SK-N-MC (cell line): ENCODE measurements at regions not wholly inside any gene's neighbourhood (a gene's known extent, or its start where the extent isn't known, plus 50 kb on each side); places are given as distances from the start of the nearest gene placed in this dataset.
"Not testable (repeated sequence)": the region's sequence is repeated elsewhere in the genome, so short reads cannot be mapped to it uniquely, and the experiment has no call there.

Source experiments
- DNase-seq: peaks from one replicate; pipeline ENCODE4 v3.0.0-alpha.2; 2011; ENCODE audit warnings: low read depth, low spot score
- H3K27ac ChIP-seq: fragments of 200-600 bp; sonication (generic); 2 replicates; pipeline ENCODE4 v1.5.1; 2016; ENCODE audit warnings: mixed run types
- H3K36me3 ChIP-seq: fragments of 200-600 bp; sonication (generic); 2 replicates; pipeline ENCODE4 v1.6.1; 2017; ENCODE audit warnings: antibody characterized with exemption, low read length, mixed read lengths; ENCODE audit not compliant: insufficient read depth
- H3K4me3 ChIP-seq: fragments of 200-600 bp; sonication (generic); 2 replicates; pipeline ENCODE4 v1.5.1; 2016
- H3K9ac ChIP-seq: fragments of 200-600 bp; sonication (generic); 2 replicates; pipeline ENCODE4 v1.8.0; 2017; ENCODE audit warnings: mixed run types, mixed read lengths; ENCODE audit not compliant: insufficient read length
- H3K9me3 ChIP-seq: fragments of 200-600 bp; sonication (generic); 2 replicates; pipeline ENCODE4 v1.6.1; 2017; ENCODE audit warnings: low read depth, mild to moderate bottlenecking, antibody characterized with exemption, low read length, moderate library complexity, mixed read lengths
- EZH2 ChIP-seq: fragments of 200-600 bp; sonication (generic); IDR thresholded peaks from one replicate; pipeline ENCODE4 v1.6.1; 2017; ENCODE audit warnings: antibody characterized with exemption
- FOXP2 ChIP-seq: optimal IDR thresholded peaks from 2 replicates; pipeline ENCODE3; 2011; ENCODE audit warnings: mild to moderate bottlenecking, moderate library complexity; ENCODE audit not compliant: insufficient read depth; ENCODE audit errors: extremely low read length, control extremely low read depth
- POLR2AphosphoS5 ChIP-seq: IDR thresholded peaks from 2 replicates; pipeline ENCODE4 v1.6.1; 2012; ENCODE audit warnings: mild to moderate bottlenecking, low read depth, low read length, borderline replicate concordance

DNA sequence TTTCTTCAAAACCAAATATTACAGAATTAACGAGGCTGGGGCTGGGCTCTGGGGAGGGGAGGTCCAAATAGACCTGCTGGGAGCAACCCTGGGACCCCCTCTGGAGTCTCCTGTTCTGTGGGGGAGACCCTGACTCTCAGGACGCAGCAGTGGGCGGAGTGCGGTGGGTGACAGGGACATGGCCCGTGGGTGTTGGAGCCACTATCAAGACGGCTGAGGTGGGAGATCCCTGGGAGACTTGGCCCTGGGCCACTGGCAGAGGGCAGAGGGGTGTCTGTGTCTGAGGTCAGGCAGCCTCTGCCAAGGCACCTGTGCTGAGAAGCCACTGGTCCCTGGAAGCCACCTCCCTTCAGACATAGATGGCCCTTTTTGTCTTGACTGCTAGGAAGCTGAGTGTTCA, 79.5 kb upstream of the CTDP1 start:
- no peak overlapping the region for H3K27ac ChIP-seq
- no peaks in the 10 kb centered on the region for H3K36me3 ChIP-seq
- H3K9ac ChIP-seq = no peak overlapping the region
- TF ChIP-seq POLR2AphosphoS5 = no peak
- no peak for TF ChIP-seq FOXP2
- no peak for TF ChIP-seq EZH2
- no peaks in the 10 kb centered on the region for H3K9me3 ChIP-seq
- DNase-seq = no peak
- no peak overlapping the region for H3K4me3 ChIP-seq

DNA sequence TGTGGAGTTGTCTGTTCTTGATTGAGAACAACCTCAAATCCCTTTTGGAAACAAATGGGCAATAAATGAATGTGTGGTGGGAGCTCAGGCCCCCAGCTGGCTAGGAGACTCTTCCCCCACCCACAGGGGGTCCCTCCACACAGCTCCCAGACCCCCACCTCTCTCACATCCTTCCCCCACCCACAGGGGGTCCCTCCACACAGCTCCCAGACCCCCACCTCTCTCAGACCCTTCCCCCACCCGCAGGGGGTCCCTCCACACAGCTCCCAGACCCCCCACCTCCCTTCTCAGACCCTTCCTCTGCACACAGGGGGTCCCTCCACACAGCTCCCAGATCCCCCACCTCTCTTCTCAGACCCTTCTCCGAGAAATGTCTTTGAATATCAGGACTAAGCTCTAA, 79.0 kb upstream of the CTDP1 start:
- no peaks in the 10 kb centered on the region for H3K9me3 ChIP-seq
- no peak overlapping the region for H3K9ac ChIP-seq
- no peak overlapping the region for H3K4me3 ChIP-seq
- no peak overlapping the region for H3K27ac ChIP-seq
- no peak for TF ChIP-seq FOXP2
- no peak for TF ChIP-seq POLR2AphosphoS5
- TF ChIP-seq EZH2 = no peak
- H3K36me3 ChIP-seq = no peaks in the 10 kb centered on the region
- DNase-seq = no peak

DNA sequence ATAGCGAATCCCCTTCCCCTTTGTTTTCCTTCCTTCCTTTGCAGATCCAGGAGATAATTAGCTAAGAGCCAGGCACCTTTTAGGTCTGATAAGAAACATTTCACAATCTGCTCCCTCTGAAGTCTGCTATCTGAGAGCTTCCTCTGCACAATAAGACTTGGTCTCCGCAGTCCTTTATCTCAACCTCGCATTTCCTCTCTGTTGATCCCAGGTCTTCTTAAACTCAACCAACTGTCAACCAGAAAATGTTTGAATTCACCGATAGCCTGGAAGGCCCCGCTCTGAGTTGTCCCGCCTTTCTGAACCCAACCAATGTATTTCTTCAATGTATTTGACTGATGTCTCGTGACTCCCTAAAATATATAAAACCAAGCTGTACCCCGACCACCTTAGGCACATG, 78.4 kb upstream of the CTDP1 start:
- DNase-seq = no peak
- TF ChIP-seq POLR2AphosphoS5 (no peak), FOXP2 (no peak), EZH2 (no peak)
- no peak overlapping the region for H3K9ac ChIP-seq
- H3K27ac ChIP-seq = no peak overlapping the region
- no peaks in the 10 kb centered on the region for H3K36me3 ChIP-seq
- H3K4me3 ChIP-seq = no peak overlapping the region
- no peaks in the 10 kb centered on the region for H3K9me3 ChIP-seq

DNA sequence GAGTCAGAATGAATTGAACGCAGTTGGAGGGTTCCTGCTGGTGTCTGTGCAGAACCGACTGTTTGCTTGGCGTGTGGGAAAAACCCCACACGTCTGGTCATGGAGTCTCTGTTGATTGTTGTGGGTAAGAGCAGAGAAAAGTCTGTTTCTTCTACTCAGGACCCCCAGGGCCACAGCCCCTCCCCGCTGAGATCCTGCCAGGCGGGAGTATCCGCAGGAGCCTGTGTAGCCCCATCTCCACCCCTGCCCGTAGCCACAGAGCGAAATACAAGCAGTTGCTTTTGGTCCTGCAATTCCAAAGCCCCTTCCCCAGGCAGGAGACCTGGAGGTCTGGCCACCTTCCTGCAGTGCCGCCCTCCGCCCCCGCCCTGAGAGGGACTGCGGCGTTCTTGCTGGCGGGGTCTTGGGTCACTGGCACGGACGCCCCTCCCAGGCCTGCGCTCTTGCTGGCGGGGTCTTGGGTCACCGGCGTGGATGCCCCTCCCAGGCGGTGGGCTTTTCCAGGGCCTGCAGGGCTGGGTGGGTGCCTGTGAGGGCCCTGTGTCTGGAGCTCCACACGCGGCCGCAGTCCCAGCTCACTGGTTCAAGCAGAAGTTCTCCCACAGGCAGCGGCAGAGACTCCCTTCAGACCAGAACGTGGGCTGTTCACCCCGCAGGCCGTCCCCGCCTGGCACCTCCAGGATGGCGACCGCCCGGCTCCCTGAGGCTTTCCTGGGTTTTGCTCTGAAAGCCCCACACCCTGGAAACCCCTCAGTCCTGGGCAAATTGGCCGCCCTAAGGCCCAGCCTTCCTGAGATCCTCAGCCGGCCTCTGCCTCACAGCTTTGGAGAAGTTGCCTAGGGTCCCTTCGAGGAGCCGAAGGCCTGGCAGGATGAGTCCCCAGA, 76.0 kb upstream of the CTDP1 start:
- TF ChIP-seq EZH2 (no peak), FOXP2 (no peak), POLR2AphosphoS5 (no peak)
- Histone ChIP-seq H3K9ac (no peak overlapping the region), H3K36me3 (no peaks in the 10 kb centered on the region), H3K4me3 (no peak overlapping the region), H3K9me3 (no peaks in the 10 kb centered on the region), H3K27ac (no peak overlapping the region)
- no peak for DNase-seq

DNA sequence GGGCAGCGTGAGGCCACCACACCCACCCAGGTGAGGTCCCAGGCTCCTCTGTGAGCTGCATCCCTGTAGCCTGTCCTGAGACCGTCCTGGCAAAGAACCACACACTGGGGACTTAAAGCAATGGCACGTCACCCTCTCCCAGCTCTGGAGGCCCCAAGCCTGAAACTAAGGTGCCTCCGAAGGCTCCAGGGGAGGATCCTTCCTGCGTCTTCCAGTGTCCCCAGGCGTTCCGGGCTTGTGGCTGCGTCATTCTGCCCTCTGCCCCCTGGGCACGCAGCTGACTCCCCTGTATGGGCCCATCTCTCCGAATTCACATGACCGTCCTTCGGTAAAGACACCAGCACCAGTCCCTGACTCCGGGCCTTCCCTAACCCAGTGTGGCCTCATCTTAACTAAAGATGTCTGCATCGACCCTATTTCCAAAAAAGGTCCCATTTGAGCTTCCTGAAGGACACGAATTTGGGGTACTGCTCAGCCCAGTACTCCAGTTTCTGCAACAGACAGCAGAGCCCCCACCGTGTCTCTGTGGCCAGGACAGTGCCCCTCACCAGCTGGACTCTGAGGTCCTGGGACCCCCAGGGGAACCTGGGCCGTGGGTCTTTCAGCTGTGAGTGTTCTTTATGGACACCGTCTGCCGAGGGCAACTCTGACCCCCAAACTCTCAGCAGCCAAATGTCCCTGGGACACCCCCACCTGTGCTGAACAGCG, 75.2 kb upstream of the CTDP1 start:
- H3K36me3 ChIP-seq = no peaks in the 10 kb centered on the region
- TF ChIP-seq EZH2 (no peak), POLR2AphosphoS5 (no peak), FOXP2 (no peak)
- H3K27ac ChIP-seq = no peak overlapping the region
- no peaks in the 10 kb centered on the region for H3K9me3 ChIP-seq
- H3K9ac ChIP-seq = no peak overlapping the region
- no peak for DNase-seq
- H3K4me3 ChIP-seq = no peak overlapping the region

DNA sequence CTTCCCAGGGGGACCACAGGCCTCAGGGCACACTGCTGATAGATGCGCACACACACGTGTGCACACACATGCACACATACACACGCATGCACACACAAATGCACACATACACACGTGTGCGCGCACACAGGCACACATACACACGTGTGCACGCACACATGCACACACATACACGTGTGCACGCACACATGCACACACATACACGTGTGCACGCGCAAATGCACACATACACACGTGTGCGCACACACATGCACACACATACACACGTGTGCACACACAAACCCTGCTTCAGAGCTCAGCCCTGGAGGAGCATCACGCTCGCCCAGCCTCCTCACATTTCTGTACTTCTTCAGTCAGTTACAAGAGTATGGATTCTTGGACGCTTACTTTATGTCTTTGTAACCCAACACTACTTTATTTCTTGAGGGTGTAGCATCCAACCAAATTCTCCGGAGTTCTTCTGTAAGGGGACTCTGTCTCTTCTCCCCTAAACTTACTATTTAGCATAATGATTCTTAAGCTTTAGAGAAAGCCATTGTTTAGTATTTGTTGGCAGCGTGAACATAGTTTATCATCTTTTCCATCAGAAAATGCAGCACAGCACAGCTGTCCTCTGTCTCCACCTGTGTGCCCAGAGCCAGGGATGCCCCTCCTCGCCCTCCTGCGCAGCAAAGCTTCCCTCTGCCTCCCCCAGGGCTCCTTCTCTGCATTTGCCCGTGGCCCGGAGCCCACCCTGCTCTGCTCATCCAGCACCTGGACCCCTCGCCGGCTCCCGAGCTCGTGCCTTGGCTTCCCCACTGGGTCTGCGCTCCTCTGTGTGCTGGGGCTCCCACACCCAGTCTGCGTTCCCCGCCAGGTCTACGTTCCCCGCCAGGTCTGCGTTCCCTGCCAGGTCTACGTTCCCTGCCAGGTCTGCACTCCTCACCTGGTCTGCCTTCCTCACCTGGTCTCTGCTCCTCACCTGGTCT, 74.4 kb upstream of the CTDP1 start:
- no peak for TF ChIP-seq EZH2
- no peak for TF ChIP-seq POLR2AphosphoS5
- H3K36me3 ChIP-seq = no peaks in the 10 kb centered on the region

DNA sequence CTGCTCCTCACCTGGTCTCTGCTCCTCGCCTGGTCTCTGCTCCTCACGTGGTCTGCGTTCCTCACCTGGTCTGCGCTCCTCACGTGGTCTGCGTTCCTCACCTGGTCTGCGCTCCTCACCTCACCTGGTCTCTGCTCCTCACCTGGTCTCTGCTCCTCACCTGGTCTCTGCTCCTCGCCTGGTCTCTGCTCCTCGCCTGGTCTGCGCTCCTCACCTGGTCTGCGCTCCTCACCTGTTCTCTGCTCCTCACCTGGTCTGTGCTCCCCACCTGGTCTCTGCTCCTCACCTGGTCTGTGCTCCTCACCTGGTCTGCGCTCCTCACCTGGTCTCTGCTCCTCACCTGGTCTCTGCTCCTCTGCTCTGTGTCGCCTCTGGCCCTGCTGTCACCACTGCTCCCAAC, 73.5 kb upstream of the CTDP1 start:
- not testable (repeated sequence) for H3K9ac ChIP-seq, H3K27ac ChIP-seq, H3K9me3 ChIP-seq, DNase-seq, H3K36me3 ChIP-seq, H3K4me3 ChIP-seq

More for the DNA sequence above, 74.4 kb upstream of the CTDP1 start:
- Histone ChIP-seq H3K27ac (no peak overlapping the region), H3K9ac (no peak overlapping the region), H3K4me3 (no peak overlapping the region), H3K9me3 (no peaks in the 10 kb centered on the region)
- DNase-seq = no peak
